Esophagus squamous epithelium (tissue), 4 donors: ENCODE measurements at regions not wholly inside any gene's neighbourhood (a gene's known extent, or its start where the extent isn't known, plus 50 kb on each side); places are given as distances from the start of the nearest gene placed in this dataset.

Experiments used
- POLR2A ChIP-seq, 4 donors: fragments of 450-650 bp; IDR thresholded peaks; one replicate each; pipeline ENCODE4 v1.6.1; 2017; ENCODE audit warnings: antibody characterized with exemption in 4 of 4, mild to moderate bottlenecking in 4 of 4, moderate library complexity in 3 of 4
- TF ChIP-seq, protein P1 (sequence below), 6 experiments: fragments of 450-650 bp in 4 of 6; fragments of 200-600 bp in 2 of 6; sonication (generic) in 2 of 6; IDR thresholded peaks; one replicate each; pipeline ENCODE4 v1.5.1; 2016 to 2019; ENCODE audit warnings: antibody characterized with exemption in 6 of 6, mild to moderate bottlenecking in 4 of 6, moderate library complexity in 4 of 6

GRCh38 chr20:53668992-53669391 is 75.4 kb upstream of the ZNF217 start:
- TF ChIP-seq, protein P1, sequence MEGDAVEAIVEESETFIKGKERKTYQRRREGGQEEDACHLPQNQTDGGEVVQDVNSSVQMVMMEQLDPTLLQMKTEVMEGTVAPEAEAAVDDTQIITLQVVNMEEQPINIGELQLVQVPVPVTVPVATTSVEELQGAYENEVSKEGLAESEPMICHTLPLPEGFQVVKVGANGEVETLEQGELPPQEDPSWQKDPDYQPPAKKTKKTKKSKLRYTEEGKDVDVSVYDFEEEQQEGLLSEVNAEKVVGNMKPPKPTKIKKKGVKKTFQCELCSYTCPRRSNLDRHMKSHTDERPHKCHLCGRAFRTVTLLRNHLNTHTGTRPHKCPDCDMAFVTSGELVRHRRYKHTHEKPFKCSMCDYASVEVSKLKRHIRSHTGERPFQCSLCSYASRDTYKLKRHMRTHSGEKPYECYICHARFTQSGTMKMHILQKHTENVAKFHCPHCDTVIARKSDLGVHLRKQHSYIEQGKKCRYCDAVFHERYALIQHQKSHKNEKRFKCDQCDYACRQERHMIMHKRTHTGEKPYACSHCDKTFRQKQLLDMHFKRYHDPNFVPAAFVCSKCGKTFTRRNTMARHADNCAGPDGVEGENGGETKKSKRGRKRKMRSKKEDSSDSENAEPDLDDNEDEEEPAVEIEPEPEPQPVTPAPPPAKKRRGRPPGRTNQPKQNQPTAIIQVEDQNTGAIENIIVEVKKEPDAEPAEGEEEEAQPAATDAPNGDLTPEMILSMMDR (IDR thresholded peaks at IDR 0.05), result no peak
- TF ChIP-seq POLR2A (IDR thresholded peaks at IDR 0.05), result no peak
